Renal cortical epithelial cell (primary cell): ENCODE measurements at regions not wholly inside any gene's neighbourhood (a gene's known extent, or its start where the extent isn't known, plus 50 kb on each side); places are given as distances from the start of the nearest gene placed in this dataset.

Source experiments
- DNase-seq: peaks from one replicate; pipeline ENCODE4 v3.0.0-alpha.2; 2011; ENCODE audit warnings: low read depth

DNA sequence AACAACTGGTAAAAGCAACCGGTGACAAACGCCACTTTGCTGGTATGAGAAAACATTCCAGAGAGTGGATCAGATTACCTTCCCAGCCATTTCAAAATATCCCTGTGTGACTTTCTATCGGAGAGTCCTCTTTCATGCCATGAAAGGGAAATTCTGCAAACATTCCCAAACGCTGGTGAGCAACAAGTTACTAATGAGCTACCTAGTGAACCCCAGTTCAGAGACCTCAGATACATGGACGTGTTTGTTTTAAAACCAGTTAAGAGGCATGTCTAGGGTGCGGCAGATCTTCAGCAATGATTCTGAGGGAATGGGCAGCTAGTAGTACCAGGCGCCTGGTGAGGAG lies 418.2 kb upstream of the NR2F2 start:
- DNase-seq: no peak

DNA sequence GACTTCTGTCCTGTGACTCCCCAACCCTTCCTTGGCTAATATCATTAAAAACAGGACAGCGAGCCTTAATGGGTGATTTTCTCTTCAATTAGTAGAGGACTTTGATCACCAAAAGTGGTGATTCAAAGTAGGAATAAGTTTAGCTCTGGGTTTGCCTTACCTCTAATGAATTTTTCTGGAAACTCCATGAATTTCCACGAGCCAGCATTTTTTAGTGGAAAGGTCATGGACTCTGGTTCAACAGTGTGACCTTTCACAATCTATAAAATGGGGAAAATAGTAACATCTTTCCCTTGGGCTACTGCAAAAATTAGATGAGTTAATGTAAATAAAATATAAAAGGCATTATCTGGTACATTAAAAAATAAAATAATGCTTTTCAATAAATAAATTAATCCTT lies 417.8 kb upstream of the NR2F2 start:
- no peak for DNase-seq

DNA sequence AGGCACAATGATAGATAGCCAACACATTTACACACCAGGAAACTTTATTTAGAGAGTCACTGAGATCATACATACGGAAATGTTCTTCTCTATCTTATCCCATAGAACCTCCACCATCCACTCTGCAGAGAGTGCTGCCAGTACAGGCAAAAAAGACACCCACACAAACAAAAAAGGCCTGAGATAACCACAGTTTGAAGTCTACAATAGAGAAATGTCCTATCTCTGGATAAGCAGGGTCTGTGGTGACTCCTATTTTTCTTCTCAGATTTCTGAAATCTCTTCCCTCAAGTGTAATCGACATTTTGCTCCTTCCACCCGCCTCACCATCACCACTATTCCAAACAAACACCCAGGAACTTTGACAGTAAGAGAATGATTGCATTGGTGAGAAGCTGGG lies 413.9 kb upstream of the NR2F2 start:
- no peak for DNase-seq

DNA sequence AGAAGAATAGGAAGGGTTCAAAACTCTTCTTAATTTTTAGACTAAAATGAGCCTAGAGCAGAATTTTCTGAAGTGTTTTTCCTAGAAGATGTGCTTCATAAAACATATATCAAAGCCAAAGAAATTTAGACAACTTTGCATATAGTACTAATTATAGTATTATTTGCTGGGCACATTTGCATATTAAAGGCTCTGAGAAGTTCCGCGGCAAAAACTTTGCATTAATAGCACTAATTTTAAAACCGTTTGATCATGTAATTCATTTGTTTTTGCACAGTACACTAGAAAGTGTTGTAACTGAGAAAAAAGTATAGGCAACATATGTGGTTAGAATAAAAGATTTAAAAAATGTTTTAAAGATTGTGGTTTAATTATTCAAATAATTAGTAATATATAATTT lies 412.0 kb upstream of the NR2F2 start:
- no peak for DNase-seq

DNA sequence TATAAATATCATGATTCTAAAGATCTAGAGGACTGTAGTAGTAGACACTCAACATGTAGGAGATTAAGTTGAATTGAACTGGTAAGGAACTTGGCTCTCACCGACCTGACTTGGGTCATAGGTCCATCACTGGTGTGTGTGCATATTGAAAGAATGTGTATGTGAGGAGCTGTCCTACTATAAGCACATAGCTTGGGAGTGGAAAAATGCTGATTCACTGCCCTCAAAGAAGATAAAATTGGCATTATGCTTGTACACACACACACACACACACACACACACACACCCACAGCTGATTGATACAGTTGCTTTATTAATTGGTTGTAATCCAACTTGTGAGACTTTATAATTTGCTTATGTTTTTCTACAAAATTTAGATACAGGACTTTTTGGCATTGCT lies 411.0 kb upstream of the NR2F2 start:
- DNase-seq: no peak

DNA sequence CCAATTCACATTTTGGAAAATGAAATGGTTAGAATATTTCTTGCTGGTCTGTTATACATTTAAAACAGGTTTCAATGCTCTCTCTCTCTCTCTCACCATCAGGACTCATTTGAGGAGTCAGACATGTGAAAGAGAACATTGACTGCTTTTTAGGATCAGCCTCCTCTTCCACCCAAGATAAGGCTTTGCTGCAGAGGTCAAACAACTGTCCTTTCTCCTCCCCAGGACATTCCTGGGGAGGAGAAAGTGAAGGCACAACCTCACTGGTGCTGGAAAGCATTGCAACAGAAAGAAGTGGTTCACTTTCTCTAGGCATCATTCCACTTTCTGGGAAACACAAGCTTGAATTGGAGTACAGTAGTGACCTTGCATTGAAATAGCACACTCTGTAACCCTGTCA lies 409.1 kb upstream of the NR2F2 start:
- no peak for DNase-seq

DNA sequence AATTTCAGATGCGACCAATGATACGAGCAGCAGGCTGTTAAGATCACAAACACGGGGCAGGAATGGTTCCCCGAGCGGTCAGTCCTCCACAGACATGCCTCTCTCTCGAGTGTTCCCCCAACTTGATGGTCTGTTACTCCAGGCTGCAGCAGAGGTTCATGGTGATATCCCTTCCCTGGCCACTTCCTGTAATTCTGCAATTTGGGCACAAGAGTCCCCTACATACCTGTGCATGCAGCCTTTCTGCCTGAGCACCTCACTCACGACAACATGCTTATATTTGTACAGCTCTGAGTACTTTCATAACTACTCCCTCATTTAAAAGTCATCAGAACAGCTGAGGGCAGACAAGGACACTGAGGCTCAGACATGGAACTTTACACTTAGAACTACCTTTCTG lies 408.1 kb upstream of the NR2F2 start:
- peak; percentile 48 for DNase-seq

DNA sequence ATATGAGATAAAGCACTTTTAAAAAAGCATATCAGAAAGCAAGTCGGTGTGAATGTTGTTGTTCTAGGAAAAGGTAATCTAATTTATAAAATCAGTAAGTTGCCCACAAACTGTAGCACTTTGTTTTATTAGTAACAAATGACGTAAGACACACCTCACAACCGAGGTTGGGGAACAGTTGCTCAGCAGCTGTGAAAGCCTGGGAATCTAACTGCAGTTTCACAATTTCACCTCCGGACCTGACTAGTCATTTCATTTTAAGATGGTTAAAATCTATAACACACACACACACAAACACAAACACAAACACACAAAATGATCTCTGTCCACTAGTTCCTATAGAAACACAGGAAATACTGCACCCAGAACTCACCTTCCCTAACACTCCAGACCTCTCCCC lies 406.7 kb upstream of the NR2F2 start:
- peak; percentile 2 for DNase-seq

DNA sequence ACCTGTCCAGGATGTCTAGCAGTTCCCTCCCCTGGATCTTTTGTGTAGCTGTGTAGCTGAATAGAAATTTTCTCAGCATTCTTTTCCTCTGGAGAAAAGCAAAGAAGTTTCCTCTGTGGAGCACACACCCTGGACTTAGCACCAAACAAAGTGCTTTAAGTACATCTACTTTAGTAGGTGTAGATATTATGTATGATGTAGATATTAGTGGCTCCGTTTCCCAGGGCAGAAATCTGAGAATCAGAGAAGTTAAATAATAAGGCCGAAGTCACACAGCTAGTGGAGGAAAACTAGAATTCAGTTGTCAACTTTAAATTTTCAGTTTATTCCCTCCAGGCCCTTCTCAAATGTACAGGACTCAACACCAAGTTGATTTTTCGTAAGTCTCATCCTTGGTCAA lies 401.7 kb upstream of the NR2F2 start:
- DNase-seq: no peak

DNA sequence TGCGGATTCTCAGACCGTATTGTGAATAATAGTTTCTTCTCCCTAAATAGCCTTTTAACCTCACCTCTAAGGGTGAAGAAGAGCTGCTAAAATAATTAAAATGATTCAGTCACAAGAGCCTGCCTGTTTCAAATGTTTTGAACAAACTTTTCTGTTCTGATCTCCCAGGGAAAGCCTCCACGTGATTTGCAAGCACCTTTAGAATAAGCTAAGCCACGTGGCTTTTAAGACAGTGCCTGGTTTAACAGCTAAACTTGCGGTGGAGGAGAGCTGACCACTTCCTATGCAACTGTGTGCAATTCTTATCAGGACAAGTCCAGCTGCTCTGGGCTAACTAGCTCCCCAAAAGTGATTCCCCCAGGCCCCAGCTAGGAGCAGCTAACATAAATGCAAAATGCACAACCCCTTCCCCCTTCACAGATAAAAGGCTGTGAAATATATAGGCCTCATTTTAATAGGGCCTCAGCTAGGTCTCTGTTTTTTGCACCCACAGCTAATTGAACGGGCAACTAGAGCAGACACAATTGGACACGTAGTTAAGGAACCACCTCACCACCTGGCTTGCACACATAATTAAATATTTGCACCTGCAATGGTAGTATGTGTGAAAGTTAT lies 401.2 kb upstream of the NR2F2 start:
- DNase-seq: peak; percentile 23

DNA sequence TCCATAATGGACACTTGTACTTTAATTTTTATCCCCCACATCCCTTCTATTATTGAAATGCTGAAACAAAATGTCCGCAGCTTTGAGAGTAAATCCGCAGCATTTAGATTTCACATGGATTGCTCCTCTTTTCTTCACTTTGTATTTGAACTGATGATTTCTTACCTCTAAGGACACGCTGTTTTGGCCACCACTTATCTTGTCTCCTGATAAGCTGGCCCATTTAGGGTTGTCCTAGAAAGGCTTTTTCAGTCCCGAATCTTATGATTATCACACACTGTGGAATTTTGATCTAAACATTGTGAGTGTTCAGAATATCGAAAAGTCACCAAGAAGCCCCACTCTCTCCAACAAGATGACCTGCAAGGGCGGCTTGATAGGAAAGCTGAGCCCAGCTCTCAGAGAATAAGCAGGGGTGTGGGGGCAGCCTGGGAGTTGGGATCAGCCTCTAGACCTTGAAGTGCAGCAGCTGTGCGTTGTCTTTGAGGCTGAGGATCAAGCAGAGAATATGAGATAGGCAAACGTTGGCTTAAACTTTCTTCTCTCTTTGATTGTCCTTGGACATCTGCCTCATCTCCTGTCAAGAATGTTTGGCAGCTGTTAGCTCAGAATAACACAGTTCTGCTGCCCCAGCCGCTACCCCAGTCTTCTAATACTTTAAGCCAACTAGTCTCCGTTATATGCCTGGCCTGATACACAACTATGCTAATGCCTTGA lies 399.7 kb upstream of the NR2F2 start:
- no peak for DNase-seq

DNA sequence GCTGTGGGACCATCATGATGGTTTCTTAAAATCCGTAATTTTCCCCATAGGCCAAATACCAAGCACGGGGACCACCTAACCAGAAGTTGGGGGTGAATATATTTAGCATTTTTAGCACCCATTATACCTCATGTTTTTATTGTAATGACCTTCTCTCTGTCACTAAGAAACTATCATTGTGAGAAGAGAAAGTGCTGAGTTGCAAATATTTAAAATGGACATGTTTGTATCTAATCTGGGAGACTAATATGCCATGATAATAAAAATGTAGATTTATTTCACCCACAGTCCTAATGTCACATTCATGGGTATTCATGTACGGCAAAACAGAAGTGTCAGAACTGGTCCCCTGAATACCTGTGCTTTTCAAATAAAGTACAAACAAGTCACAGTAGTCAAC lies 398.9 kb upstream of the NR2F2 start:
- DNase-seq: no peak

DNA sequence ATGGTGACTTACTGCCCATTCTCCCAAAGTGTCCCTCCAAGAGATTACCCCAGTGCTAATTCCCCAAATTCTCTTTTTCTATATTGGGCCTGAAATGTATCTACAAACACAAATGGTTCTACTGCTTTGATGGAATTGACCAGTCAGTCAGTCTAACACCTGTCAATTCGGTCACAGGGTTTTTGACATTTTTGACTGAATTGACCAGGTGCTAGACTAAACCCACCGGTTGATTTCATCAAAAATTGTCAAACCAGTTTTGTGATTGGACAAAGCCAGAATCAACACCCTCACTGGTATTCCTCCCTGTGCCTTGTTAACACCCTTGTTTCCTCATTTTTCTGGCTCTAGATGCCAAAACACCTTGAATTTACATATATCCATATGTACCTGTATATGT lies 398.4 kb upstream of the NR2F2 start:
- DNase-seq: no peak

DNA sequence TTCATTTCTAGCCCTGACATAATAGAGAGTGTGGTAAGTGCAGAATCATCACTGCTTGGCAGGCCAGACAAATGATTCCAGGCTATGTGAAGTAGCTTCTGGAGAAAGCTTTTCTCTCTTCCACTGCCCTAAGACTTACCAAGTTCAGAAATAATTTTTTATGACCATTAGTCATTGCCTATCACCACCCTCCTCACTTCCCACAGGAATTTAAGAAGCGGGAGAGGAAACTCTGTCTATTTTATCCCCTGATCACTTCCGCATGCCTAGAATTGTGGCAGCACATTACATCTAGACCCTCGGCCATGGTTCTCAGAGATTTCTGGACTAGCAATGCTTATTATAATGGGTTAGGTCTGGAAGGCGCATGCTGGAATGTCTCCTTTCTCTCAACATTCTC lies 397.8 kb upstream of the NR2F2 start:
- DNase-seq: peak; percentile 54

DNA sequence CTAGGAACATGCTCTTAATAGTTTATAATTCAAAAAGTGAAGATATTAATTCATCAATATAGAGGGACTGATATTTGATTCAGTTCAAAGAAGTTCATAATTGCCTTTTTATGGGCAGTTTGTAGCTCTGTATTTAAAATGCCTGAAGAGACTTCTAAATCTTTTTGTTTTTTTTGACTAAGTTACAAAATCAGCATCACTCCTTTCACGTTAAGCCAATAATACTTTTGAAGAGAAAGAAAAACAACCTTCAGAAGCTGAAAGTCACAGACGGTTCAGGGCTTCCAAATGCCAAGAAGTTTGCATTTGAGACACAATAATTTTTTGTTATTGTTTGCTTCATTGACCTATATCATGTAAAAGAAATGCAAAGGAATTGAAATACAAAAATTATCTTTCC lies 394.6 kb upstream of the NR2F2 start:
- no peak for DNase-seq

DNA sequence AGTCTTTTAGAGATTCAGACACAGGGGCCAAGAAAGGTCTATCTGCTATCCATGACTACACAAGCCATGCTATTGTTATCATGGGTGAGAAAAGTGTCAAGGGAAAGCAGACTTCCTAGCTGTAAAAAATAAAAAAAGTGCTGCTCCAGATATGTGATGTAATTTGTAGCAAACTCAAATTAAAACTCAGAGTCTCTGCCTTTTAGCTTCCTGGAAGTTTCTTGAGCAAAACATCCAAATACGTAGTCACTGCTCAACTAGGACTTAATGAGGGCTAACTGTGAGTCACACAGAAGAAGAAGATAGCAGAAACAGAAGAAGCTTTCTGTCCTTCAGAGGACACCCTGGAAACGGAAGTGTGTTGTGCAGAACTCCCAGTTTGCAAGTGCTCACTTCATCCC lies 393.4 kb upstream of the NR2F2 start:
- peak; percentile 7 for DNase-seq

DNA sequence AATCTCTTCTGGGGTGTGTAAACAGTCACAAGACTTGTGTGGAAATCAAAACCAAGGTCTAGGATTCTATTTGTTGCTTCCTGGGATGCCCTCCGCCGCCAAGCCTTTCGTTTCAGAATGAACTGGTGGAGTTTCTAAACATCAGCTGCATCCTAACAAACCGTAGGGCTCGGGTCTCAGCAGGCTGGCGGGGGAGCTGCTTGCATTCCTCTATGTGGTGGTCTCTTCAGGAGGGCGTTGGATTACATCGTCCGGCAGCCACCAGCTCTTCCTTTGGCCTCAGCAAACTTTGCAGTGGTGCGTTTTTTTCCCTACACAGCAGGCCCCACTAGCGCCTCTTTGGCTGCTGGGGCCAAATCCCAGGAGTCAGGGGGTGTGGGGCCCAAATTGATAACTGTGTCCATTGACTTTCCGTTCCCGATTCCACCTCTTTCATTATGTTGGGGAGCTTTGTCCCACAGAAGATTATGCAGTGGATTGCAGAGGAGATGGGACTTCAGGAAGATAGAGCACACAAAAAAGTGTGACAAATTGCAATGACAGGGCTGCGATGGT lies 390.0 kb upstream of the NR2F2 start:
- no peak for DNase-seq

DNA sequence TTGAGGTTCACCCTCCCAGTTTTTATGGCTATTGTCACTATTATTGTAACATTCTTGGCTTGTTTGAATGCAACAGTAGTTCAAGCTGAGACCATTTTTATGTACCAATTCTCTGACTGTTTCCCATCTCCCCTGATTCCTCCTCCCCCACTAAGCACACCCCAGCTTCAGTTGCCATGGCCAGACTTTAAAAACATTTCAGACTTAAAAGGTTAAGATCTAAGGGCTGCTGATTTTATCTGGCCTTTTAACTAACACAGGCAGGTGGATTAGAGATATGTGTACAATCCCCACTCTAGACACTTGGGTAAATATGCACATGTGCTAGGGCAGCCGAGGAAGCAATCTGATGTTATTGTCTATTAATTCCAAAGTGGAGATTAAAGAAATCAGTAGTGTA lies 386.3 kb upstream of the NR2F2 start:
- no peak for DNase-seq

DNA sequence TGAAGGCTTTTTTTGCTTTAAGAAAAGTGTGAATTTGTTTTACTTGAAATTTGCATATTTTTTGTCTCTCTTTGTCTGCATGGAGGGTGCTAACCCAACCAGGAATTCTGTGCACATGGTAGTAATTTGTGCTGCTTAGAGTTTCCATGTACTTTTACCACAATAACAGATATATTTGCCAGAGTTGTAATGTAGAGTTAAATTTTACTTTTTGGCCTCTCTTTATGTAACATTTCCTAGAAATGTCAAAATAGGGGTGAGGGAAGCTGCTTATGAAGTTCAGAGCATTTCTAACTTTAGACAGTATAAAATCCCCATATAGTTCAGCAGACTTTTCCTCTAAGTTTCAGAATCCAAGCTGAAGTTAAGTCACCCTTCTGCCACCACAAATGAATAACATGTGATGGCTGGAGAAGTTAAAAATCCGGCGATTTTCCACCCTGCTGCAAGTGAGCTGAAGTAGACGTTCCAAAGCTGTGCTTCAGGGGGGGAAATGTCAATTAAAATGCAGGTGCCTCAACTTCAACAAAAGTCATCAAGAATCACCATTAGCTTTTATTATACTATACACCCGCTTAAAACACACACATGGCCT lies 385.7 kb upstream of the NR2F2 start:
- no peak for DNase-seq

DNA sequence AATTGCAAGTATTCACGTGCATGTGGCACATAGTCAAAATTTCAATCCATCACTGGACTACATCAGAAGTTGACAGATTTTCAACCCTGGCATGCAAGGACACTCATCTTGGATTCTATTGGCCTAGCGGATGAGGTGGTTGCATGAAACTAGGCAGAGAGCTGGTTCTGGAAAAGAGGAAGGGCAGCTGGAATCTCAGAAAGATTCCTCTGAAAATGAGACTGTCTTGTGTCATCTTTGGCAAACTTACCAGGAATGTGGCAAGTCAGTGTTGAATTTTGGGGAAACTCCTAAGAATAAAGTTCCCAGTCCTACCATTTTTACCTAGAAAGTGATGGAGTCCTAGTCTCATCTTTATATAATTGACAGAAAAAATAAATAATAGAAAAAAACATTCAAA lies 384.3 kb upstream of the NR2F2 start:
- no peak for DNase-seq

DNA sequence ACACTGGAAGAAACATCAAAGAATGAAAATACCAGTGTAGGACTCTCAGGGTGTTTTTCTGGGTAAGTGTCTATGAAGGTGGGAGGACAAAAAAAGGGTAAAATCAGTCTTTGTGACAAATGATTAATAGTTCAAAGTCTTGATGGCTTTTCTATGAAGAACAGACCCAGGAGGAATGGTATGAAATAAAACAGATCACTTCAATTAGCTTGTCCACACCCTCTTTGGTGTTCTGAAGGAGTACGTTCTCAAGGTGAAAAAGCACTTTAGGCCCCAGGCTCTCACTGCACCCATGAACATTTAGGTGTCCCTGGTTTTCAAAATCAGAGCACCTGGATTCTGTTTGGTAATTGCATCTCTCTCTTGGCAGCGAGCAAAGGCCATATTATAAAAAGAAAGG lies 383.6 kb upstream of the NR2F2 start:
- DNase-seq: no peak

DNA sequence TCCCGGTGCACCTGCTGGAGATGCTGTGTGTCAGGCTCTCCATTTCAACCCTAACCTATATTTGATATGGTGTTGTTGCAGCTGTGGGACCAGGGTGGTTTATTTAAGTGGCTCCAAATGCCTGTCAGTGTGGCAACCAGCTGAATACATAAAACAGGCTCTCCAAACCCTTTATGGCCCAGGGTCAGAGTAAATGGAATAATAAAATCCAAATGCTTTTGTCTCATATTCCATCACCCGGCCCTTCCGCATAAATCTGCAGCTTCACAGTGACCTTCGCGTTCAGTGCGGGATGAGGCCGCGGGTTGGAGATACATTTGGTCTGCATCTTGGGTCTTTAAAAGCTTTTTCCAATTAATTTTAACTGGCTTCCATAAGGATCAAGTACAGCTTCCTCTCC lies 382.1 kb upstream of the NR2F2 start:
- no peak for DNase-seq

DNA sequence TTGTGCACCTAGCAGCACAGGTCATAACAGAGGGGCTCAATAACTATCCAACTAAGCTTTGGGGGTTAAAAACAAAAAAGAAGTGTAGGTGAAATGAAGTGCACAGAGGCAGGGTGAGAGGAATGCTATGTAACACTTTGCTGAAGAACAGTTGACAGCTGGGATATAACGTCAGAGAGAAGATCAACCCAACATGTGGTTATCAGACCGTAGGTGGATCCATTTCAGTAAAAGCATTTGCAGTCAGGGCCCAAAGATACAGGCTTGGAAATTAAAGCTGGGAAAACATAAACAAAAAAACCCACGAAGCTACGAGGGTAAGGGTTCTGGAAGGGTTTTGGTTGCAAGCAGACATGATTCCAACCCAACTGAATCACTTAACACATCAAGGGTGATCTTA lies 377.5 kb upstream of the NR2F2 start:
- DNase-seq: no peak

DNA sequence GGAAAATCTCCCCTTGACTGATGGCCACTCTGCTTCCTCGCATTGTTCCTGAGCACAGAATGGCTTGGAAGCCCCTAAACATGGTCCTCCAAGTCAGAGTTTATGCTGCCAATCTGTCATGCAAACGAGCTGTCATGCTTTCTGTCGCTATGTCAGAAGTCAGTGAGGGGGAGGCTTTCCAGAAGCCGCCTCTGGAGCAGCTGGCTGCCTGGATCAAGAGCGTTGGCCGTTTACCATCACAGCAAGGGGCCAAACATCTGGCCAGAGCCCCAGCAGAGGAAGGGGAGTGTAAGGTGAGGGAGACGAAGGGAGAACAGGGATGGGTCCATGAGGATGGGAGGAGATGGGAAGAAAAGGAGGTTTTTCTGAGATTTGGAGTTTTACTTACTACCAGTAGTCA lies 372.6 kb upstream of the NR2F2 start:
- no peak for DNase-seq
